ENCODE measurements at regions not wholly inside any gene's neighbourhood (a gene's known extent, or its start where the extent isn't known, plus 50 kb on each side); places are given as distances from the start of the nearest gene placed in this dataset.

GRCh38 chr18:75531212-75531850, 103.8 kb upstream of the SMIM21 start:
- no peak for TF ChIP-seq CTCF (IDR thresholded peaks at IDR 0.05)

GRCh38 chr18:75530566-75531211, 103.2 kb upstream of the SMIM21 start:
- no peak for TF ChIP-seq CTCF (IDR thresholded peaks at IDR 0.05)

- TF ChIP-seq CTCF (IDR thresholded peaks at IDR 0.05), result no peak
These were observed 102.6 kb upstream of the SMIM21 start for GRCh38 chr18:75530118-75530517.

GRCh38 chr18:75529394-75529793, 101.9 kb upstream of the SMIM21 start:
- TF ChIP-seq CTCF (IDR thresholded peaks at IDR 0.05), result no peak

GRCh38 chr18:75527848-75528685, 100.6 kb upstream of the SMIM21 start:
- no peak for TF ChIP-seq CTCF (IDR thresholded peaks at IDR 0.05)

- TF ChIP-seq CTCF (IDR thresholded peaks at IDR 0.05), result no peak
These were observed 98.5 kb upstream of the SMIM21 start for GRCh38 chr18:75526038-75526437.

GRCh38 chr18:75525331-75525730, 97.8 kb upstream of the SMIM21 start:
- no peak for TF ChIP-seq CTCF (IDR thresholded peaks at IDR 0.05)

Data from LNCAP (cell line).